GM04503 (cell line): ENCODE measurements at regions not wholly inside any gene's neighbourhood (a gene's known extent, or its start where the extent isn't known, plus 50 kb on each side); places are given as distances from the start of the nearest gene placed in this dataset.

Source experiments
- DNase-seq: peaks from one replicate; pipeline ENCODE4 v3.0.0-alpha.2; 2012; ENCODE audit warnings: low read depth

GRCh38 chr5:40413743-40414142, 266.0 kb upstream of the PTGER4 start:
- DNase-seq = no peak

DNA sequence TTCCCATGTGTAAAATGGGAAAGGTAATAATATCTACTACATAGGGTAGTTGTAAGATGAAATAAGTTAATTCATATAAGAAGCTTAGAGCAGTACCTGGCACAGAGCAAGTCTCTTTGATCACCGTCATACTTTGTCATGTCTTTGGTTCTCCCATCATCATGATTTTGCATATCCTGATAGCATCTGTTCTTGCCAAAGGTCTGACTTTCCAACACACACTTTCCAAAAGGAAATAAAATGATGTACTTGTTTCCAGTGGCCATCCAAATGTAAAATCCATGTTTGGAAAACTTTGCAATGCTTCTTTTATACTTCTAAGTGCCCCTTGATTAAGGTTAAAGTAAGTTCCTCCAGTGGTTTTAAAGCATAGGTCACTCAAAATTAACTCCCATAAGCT, 266.9 kb upstream of the PTGER4 start:
- DNase-seq = no peak

- DNase-seq = no peak
These were observed 268.6 kb upstream of the PTGER4 start for GRCh38 chr5:40410964-40411635.

GRCh38 chr5:40410231-40410861, 269.4 kb upstream of the PTGER4 start:
- DNase-seq = no peak

DNA sequence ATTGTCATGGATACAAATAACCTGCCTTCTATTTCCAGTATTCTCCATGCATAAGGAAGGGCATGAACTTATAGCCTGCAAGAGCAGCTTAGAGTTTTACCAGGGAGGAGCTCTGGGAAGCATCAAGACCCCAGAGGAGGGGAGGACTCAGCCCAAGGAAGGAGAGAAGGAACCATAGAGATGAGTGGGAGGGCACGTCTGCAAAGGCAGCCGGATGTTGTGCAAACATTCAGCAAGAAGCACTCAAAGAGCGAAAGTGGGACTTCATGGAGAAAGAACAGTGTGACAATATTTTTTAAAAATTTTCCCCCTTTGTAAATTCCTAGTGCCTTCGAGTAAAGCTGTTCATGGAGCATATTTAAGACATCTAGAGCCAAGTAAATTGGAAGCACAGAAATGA, 270.1 kb upstream of the PTGER4 start:
- no peak for DNase-seq

DNA sequence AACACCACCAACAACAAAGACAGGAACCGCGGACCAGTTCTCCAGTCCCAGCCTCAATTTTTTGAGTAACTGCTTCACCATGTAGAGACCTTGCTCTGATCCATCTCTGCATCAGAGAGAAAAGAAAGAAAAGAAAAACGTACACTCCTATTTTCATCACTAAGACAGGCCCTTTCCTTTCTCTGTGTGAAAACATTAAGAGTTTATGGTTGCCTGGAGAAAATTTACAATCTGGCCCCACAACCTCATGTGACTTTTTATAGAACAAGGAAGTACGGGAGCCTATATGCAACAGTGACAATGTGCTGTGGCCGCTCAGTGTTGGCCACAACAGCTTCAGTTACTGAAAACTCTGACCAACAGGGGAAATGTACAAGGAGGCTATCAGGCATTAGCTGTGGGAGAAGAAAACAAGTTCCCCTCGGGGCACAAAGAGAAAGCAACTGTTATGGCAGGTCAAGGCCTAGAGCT, 272.9 kb upstream of the PTGER4 start:
- DNase-seq = no peak

GRCh38 chr5:40405996-40406740, 273.5 kb upstream of the PTGER4 start:
- DNase-seq = no peak

- DNase-seq = no peak
These were observed 274.5 kb upstream of the PTGER4 start for GRCh38 chr5:40405230-40405629.

DNA sequence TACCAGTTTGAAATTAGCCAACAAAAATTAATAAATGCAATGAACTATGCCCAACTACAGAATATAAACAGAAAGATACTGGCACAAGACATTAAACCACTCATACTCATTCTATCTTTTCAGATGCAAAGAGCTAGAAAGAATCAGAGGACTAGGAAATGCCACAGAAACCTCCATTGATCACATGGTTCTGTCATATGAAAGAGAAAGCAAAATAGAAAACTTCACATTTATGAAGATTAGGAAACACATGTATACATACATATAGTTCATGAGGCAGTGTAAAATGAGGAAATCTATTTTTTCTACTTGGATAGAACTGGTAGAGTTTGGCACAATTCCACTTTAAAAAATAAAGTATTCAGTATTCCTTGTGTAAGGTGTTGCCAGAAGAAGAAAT, 275.1 kb upstream of the PTGER4 start:
- DNase-seq = no peak

GRCh38 chr5:40402007-40402364, 277.7 kb upstream of the PTGER4 start:
- no peak for DNase-seq

GRCh38 chr5:40401284-40402006, 278.3 kb upstream of the PTGER4 start:
- DNase-seq = no peak

- no peak for DNase-seq
These were observed 279.5 kb upstream of the PTGER4 start for GRCh38 chr5:40400245-40400644.

DNA sequence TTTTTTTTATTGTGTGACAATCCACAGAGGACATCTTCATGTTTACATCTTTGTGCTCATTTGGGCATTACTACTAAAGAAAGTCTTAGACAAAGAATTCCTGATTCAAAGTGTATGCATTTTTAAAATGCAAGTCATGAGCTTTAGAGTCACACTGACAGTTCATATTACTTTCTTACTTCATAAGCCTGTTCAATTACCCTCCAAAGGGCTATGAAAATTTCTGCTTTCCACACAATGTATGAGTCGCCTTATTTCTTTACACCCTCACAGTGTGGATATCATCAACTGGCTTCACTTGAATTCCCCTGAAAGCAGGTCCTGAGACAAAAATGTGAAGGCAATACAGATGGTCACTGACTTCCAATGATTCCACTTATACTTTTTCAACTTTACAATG, 280.4 kb upstream of the PTGER4 start:
- DNase-seq = peak; percentile 27

- DNase-seq = no peak
These were observed 281.7 kb upstream of the PTGER4 start for GRCh38 chr5:40397976-40398375.

DNA sequence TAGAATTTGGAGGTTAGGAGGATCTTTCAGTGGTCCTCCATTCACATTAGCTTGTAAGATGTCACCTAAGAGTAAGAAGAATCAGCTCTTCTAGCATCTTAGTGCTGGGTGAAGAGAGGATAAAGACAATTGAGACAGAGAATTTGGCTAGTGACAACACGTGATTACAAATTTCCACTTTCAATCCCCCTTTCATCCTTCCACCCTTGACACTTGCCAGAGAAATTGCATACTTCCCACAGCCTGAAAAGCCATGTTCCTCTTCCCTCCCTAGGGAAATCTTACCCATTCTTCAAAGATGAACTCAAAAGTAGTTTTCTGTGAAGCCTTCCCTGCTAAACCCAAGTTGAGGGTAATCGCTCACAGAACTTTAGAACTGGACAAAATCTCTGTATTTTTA, 282.6 kb upstream of the PTGER4 start:
- DNase-seq = no peak

GRCh38 chr5:40396317-40396716, 283.4 kb upstream of the PTGER4 start:
- no peak for DNase-seq

GRCh38 chr5:40395251-40395650, 284.5 kb upstream of the PTGER4 start:
- no peak for DNase-seq

DNA sequence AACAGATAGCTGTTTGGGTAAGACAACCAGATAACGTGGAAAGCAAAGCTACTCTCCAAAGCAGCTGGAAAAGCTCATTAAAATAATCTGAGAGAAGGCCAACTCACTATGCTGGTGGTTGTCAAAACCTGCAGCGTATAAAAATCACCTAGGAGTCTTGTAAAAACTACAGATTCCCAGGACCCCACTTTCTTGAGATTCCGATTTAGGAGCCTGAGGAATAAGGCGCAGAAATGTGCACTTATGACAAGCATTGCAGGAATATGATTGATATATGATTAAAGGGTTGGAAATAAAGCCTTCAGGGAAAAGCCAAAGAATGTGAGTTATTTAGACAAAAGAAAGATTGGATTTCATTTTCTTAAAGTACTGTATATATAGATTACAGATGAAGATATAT, 285.0 kb upstream of the PTGER4 start:
- DNase-seq = no peak

- no peak for DNase-seq
These were observed 288.1 kb upstream of the PTGER4 start for GRCh38 chr5:40391642-40392041.

- no peak for DNase-seq
These were observed 289.2 kb upstream of the PTGER4 start for GRCh38 chr5:40390281-40391149.

DNA sequence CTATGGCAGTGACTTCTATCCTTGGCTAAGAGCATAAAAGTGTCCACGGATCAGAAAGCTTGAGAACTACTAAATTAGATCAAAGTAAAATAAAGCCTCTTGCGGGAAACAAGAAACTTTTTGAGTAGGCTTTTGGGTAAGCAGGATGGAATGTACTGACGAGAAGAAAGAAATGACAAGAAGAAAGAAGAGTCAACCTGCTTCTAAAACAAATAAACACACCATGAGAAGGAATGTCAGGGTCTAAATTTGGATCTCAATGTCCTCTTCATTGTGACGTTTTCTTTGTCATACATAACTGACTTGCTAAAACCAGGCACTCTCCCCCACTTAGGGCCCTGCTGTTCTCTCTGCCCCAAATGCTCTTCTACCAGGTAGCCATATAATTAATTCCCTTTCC, 290.1 kb upstream of the PTGER4 start:
- DNase-seq = no peak

GRCh38 chr5:40386289-40386688, 293.4 kb upstream of the PTGER4 start:
- no peak for DNase-seq
